GM21515 (cell line): ENCODE measurements at regions not wholly inside any gene's neighbourhood (a gene's known extent, or its start where the extent isn't known, plus 50 kb on each side); places are given as distances from the start of the nearest gene placed in this dataset.

Source experiments
- ATAC-seq: cut with Tn5 transposase; IDR thresholded peaks from one replicate; pipeline ENCODE4 v1.9.1; 2021; ENCODE audit not compliant: unreplicated experiment

DNA sequence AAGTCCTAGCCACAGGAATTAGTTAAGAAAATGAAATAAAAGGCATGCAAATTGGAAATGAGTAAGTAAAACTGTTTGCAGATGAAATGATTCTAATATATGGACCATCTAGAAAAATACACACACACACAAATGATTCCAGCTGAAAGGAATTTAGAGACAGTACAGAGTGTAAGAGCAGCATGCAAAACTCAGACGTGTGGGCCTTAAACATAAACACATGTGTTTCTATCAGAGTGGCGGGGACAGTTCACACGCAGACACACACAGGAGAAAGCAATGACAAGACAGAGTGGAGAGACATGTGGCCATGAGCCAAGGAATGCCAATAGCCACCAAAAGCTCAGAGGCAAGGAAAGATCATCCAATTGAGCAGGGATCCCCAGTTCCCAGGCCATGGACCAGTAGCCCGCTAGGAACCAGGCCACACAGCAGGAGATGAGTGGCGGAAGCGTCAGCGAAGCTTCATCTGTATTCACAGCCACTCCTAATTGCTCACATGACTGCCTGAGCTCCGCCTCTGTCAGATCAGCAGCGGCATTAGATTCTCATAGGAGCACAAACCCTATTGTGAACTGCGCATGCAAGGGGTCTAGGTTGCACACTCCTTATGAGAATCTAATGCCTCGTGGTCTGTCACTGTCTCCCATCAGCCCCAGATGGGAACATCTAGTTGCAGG, 155.4 kb downstream of the ARL4C start:
- no peak for ATAC-seq

DNA sequence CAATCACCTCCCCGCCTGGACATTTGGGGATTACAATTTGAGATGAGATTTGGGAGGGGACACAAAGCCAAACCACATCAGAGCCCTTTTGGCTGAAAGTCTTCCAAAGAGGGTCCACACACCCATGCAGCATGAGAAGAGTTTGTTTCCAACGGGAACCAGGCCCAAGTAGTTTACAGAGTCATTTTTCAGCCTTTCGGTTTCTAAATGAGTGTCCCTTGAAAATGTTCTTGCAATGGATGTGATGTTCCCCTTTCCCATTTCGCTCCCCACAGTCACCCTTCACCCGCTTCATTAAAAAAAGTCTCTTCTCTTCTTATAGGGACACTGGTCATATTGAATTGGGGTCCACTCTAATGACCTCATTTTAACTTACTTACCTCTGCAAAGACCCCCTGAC, 157.4 kb downstream of the ARL4C start:
- no peak for ATAC-seq

DNA sequence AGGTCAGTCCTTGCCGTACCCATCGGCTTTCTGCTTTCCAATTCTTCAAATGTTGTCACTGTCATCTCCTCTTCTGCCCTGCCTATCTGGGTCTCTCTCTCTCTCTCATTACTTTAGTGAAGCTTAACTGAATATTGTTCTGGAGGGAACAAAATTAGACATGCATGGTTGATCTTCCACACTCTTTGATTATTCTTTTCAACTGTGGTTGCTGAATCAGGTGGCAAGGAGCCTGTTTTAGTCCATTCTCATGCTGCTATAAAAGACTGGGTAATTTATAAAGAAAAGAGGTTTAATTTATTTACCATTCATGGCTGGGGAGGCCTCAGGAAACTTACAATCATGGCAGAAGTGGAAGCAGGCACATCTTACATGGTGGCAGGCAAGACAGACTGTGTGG, 157.9 kb downstream of the ARL4C start:
- ATAC-seq: no peak

DNA sequence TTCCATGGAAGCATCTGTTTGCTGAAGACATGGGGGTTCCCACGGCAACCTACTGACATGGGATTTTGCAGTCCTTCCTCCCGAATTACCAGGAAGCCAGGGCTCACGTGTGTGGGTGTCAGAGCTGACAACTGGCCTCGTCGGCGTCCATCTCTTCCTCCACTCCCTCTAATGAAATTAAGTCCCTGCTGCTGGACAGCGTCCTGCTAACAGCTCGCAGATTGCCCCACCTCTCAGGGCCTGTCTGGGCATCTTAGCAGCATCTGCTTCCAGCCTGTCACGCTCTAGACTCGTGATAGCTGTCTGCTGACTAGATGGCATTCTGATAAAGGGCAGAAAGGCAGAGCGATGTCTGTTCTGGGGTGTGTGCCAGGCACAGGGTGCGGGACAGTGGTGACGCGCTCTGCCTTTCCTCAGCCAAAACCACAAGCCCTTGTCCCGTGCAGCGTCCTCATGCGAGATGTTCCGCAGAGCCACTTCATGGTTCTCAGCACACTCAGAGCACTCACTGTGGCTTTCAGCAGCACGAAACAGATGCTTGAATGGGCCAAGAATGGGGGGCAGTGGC, 161.1 kb downstream of the ARL4C start:
- no peak for ATAC-seq

DNA sequence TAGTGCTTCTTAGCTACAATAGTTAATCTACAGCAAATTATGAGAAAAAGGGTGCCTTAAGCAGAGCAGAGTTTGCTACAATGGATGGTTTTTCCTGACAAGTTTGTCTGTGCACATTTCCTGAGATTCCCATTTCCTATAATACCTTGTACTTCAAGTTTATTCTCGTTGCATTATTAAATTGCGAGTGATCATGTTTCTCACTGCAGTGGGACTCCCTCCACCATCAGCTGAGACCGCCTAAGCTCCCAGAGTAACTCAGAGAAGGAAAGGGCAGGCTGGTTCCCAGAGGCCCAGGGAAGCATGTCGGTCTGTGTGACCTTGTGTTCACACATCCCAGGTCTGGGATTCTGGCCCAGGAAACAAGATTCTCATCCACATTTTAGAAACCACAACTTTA, 162.1 kb downstream of the ARL4C start:
- no peak for ATAC-seq

DNA sequence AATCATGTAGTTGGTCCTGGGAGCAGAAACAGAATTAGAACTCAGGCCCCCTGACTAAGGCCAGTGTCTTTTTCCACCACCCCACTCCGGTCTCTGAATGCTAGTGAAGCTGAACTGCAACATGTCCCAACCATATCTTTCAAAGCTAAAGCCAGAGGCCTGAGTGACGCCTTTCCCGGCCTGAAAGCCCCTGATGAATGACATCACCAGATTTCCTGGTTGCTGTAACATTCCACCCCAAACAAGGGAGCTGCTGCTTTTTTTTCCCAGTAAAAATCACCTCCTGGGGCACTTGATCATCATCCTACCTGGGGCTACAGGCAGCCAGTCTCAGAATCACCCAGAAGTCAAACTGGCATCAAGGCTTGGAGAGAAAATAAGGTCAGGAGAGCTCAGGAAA, 162.7 kb downstream of the ARL4C start:
- ATAC-seq: no peak

DNA sequence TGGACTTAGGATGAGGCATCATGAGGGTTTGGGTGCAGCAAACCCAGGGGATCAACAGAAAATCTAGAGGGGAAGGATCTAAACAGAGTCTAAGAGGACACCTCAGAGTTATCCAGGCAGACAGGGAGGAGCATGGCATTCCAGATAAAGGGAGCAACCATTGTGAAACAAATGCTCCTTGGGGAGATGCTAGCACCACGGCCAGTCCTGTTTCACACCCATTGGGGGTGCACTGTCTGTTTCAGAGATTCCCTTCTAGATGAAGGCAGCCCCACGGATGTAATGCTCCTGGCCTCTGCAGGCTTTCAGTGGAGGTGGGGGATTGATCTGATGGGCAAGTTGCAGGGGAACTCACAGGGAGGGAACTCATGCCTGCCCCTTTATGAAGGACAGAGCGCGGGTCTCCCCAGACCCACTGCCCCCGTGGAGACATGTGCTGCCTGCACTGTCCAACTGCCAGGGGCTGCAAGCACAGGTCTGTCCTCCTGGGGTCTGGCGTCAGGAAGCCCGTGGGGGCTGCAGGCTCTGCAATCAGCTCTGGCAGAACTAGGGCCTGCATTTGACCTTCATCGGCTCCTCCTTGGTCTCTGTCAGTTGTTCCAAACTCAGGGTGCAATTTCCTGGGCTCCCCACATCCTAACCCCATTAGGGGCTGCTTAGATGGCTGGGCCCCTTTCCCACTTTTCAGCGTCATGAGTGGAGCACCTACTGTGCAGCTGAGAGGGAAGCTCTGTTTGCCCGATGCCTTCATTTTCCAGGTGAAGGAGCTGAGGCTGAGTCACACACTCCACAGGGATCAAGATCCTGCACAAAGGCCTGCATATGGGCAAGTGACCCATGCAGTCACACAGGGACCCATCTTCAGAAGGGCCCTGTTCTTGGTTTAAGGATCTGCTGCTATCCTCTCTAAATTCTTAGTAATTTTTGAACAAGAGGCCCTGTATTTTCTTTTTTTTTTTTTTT, 163.4 kb downstream of the ARL4C start:
- no peak for ATAC-seq

DNA sequence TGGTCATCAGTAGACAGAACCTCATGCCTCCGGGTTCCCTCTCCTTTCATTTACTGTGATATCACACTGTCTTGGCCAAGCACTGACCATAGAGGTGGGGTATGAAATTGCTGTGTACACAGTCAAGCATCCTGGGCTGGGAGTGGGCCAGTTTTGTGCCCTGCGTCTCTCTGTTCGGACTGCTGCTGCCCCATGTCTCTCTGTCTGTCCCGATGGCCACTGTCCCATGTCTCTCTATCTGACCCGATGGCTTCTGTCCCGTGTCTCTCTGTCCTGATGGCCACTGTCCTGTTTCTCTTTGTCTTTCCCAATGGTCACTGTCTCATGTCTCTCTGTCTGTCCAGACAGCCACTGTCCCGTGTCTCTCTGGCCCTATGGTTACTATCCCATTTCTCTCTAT, 164.9 kb downstream of the ARL4C start:
- no peak for ATAC-seq

DNA sequence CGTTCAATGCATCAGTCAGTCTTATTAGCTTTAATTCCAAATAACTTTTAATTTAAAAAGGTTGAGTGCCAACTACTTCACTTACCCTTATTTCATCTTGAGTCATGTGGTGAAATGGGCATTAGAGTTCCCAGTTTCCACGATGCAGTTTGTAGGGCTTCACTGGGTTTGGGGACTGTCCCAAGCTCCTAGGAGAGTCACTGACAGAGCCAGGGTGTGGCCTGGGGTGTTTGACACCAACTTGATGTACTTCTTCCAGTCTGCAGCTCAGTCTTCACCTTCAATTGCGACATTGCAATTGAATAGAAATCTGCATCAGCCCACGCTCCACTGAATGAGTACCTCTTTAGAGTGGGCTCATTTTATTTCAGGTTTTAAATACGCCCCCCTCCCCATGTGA, 165.3 kb downstream of the ARL4C start:
- no peak for ATAC-seq

DNA sequence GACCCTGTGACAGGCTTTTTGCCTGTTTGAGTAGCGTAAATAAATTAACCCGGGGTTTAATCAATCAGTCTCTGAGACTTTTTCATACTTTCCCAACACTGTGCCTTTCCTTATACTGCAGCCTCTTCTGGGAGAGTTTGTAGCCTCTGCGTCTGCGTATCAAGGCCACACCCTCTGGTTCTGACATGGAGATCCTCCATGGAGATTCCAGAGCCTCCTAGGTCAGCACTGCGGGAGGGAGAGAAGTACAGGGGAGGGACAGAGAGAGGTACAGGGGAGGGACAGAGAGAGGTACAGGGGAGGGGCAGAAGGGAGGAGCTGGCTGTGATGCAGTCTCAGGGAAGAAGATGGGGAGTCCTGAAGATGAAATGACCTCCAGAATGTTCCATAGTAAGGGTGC, 166.0 kb downstream of the ARL4C start:
- no peak for ATAC-seq

DNA sequence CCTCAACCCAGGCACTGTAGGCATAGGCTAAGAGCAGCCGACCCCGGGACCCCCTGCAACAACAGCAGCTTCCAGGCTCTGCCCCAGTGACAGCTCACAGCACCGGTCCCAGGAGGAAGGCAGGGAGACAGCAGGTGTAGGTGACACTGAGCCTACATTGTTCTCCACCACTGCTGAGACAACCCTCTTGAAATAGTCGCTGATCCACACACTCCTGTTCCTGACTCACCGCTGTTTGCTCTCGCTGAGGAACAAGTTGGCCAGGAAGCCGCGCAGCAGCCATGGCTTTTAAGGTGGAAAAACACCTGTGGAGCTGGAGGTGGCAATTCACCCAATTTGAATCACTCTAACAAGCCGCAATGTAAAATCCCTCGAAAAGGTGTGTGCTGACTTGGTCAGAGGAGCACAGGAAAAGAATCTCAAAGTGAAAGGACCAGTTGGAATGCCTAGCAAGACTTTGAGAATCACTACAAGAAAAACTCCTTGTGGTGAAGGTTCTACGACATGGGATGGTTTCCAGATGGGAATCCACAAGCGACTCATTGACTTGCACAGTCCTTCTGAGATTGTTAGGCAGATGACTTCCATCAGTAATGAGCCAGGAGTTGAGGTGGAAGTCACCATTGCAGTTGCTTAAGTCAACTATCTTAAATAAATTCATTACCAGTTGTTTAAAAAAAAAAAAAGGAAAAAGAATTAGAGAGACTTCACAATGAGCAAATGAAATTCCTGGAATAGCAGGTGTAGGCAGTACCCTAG, 167.5 kb downstream of the ARL4C start:
- no peak for ATAC-seq

DNA sequence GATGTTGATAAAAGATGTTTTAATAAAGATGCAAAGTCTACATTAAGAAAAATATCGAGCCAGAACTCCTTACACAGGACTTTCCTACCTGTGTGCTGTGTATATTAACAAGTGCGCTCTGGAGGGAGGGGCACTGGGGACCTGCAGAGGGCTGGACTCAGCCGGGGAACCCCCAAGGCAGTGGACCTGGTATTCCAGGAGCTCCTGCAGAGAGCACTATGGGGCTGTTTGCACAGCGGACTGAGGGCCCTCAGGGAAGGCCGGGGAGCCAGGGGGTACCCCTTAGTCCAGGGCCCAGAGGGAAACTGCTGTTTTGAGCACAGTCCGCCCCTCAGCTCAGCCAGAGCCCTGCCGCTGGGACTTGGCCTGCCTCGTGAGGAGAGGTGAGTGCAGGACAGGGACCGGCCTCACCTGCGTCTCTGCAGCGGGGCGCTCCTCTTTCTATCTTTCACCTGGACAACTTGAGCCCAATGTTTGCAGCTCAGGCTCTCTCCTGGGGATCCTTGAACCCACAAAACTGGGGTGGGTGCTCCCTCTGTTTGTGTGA, 168.4 kb downstream of the ARL4C start:
- ATAC-seq: no peak

DNA sequence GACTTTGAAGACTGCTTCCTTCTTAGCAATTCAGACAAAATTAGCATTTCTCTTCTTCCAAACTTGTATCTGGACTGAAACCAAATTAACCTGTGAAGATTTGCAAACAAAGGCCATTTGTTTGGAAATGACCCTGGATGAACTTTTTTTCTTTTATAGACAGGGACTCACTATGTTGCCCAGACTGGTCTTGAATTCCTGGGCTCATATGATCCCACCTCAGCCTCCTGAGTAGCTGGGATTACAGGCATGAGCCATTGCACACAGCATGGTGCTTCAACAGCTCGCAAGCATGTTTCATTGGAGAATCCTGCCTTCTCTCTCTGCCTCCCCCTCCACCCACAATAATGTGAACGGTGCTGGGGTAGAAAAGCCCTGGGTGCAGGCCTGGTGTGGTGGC, 170.2 kb downstream of the ARL4C start:
- no peak for ATAC-seq

DNA sequence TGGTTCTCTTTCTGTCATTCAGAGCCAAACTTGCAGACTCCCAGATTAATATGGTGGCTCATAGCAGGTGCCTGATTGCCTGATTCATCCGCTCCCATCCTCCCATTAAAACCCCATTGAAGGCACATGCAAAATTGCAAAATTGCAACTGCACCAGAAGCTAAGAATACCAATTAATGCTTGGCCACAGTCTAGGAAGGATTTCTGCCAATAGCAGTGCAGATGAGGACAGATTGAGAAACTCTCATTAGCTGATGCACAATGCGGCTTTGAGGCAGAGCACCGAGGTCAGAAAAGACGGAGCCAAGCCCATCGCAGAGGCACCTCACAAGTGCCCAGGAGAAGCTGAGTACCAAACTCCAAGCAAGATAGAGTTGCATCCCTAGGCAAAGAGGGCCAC, 172.8 kb downstream of the ARL4C start:
- no peak for ATAC-seq

DNA sequence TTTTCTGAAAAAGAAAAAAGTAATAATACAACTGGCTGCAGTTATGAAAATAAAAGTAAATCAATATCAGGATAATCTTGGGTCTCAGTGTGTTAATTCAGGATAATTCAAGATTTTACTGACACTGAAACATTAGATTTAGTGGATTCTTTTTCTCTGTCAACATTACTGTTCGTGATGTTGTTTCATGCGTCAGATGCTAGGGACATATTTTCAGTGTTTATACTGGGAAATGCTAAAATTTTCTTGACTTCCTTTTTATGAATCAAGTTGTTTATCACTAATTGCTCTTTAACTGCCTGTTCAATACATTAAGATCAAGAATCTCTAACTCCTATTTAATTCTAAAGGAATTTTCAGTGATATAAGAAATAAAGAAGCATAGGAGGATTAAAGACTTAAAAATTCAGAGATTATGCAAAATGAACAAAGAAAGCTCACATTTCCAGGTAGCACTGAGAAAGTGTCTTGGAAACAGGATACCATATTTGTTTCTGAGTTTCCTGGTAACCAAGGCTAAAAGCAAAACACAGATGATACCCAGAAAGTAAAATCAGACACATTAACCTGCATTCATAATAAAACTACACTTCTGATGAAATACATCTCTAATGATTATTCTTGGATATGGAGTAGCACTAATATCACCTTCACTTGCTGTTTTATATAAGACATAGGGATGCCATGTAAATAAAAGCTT, 174.0 kb downstream of the ARL4C start:
- ATAC-seq: no peak

DNA sequence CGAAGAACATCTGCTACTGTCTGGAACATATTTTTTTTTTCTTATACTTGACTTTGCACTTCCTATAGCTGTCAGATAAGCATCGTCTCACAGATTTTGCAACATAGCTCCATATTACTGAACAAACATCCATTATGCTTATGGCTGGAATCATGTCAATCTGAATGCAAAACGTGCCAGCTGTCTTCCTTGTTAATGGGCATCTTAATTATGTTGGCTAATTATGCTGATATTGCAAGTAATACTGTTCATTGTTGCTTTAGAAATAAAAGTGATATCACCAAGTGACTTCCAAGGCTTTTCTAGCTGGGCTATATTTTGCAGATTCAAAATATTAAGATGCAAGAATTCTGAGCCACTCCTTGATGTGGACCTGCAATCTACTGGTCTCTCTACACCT, 176.8 kb downstream of the ARL4C start:
- ATAC-seq: no peak

DNA sequence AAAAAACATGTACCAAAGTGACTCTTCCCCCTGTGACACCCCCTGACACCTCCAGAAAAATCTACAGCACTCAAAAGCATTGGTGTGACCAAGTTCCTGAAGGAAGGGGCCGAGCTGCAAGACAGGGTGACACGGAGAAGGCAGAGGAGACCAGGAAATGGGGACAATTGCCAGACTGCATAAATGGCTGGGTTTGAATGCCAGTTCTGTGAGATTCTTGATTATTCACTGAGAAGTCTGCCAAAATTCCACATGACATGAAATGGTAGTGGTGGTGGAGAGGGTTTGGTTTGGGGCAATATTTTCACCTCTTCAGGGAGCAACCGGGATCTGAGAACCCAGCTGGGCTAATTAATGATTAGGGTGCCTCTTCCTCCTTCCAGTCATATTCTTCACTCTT, 178.5 kb downstream of the ARL4C start:
- no peak for ATAC-seq

DNA sequence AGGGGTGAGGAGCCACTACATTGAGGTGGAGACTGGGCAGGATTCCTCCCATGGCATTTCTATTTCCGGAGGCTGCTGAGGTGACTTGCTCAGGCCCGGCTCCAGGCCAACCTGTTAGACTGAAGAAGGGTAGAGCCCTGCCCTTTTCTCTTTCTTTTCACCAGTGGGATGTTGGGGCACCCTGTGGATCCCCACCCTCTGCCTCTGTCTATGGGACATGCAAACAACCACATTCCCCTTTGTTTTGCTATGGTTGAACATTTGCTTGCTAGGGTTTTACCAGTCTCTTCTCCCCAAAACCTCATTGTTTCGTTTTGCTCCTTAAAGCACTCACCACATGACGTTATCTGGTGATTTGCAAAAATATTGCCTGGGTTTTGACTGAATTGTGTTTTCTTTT, 183.3 kb downstream of the ARL4C start:
- no peak for ATAC-seq

DNA sequence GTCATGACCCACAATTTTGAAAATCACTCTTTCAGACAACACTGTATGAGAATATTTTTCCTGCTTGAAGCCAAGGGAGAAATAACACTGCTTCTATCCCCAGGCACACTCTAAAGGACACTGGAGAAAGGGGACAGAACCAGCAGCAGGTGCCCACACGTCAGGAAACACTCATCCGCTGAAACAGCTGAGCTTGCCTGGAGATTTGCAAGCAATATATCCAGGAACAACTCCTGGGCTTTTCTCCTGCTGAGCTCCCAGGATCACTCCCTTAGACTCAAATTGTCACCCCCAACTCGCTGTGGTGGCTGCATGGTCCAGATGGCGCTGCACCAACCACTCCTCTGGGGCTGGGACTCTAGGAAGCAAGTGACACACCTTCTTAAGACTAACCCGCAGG, 186.7 kb downstream of the ARL4C start:
- no peak for ATAC-seq

DNA sequence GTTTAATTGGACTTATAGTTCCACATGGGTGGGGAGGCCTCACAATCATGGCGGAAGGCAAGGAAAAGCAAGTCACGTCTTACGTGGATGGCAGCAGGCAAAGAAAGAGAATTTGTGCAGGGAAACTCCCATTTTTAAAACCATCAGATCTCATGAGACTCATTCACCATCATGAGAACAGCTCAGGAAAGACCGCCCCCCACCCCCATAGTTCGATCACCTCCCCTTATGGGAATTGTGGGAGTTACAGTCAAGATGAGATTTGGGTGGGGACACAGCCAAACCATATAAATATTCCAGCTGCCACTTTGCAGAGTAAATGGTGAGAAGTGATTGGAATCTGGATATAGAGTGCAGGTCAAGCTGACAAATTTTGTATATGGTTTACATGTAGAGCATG, 187.4 kb downstream of the ARL4C start:
- no peak for ATAC-seq

DNA sequence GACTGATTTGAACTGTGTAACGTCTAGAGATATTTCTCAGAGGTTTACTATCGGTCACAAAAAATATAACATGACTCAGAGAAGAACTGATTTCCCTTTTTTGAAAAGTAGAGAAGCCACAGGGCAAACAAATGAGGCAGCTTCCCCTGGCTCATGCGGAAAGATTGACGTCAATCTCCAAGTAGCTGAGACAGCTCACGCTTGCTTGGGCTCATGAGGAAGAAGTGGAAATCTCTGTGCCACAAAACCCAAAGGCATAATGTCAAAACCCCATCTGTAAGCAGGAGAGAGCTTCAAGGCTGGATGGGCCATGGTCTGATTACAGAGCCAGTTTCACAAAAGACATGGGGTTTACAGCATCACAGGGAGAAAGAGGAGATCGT, 188.1 kb downstream of the ARL4C start:
- peak; percentile 74 for ATAC-seq
